Spleen (tissue), 11 donors: ENCODE measurements at regions not wholly inside any gene's neighbourhood (a gene's known extent, or its start where the extent isn't known, plus 50 kb on each side); places are given as distances from the start of the nearest gene placed in this dataset.

Source experiments
- DNase-seq: peaks from one replicate; pipeline ENCODE4 v3.0.0-alpha.2; 2020
- H3K27ac ChIP-seq, 8 donors: fragments of 200-600 bp; sonication (generic) in 7 of 8; 1 replicate in 4 of 8; 2 replicates in 4 of 8; pipeline versions ENCODE4 v1.5.0 to v1.8.0; 2016 to 2021; ENCODE audit warnings: inconsistent platforms in 4 of 8, mild to moderate bottlenecking in 4 of 8, moderate library complexity in 1 of 8
- H3K27me3 ChIP-seq, 7 donors: fragments of 200-600 bp; sonication (generic) in 6 of 7; replicated peaks in 1 of 7; 1 replicate in 4 of 7; 2 replicates in 3 of 7; pipeline versions ENCODE4 v1.5.0 to v1.8.0; 2016 to 2021; ENCODE audit warnings: inconsistent platforms in 3 of 7, mild to moderate bottlenecking in 1 of 7
- H3K36me3 ChIP-seq, 6 donors: fragments of 200-600 bp; sonication (generic) in 5 of 6; 1 replicate in 4 of 6; 2 replicates in 2 of 6; pipeline versions ENCODE4 v1.5.0 to v1.8.0; 2016 to 2021; ENCODE audit warnings: inconsistent platforms in 2 of 6
- H3K4me1 ChIP-seq, 6 donors: fragments of 200-600 bp; sonication (generic) in 5 of 6; 1 replicate in 3 of 6; 2 replicates in 3 of 6; pipeline versions ENCODE4 v1.5.0 to v1.8.0; 2016 to 2021; ENCODE audit warnings: inconsistent platforms in 3 of 6
- H3K4me3 ChIP-seq, 8 donors: fragments of 200-600 bp; sonication (generic) in 7 of 8; 1 replicate in 4 of 8; 2 replicates in 4 of 8; pipeline versions ENCODE4 v1.5.0 to v1.8.0; 2016 to 2021; ENCODE audit warnings: inconsistent platforms in 4 of 8, mild to moderate bottlenecking in 4 of 8, moderate library complexity in 2 of 8
- H3K9me3 ChIP-seq, 8 donors: fragments of 200-600 bp; sonication (generic) in 7 of 8; 1 replicate in 4 of 8; 2 replicates in 4 of 8; pipeline versions ENCODE4 v1.5.0 to v1.8.0; 2016 to 2021; ENCODE audit warnings: inconsistent platforms in 4 of 8
- CTCF ChIP-seq, 11 experiments: fragments of 200-600 bp in 7 of 11; fragments of 450-650 bp in 4 of 11; sonication (generic) in 4 of 11; IDR thresholded peaks in 8 of 11; conservative IDR thresholded peaks in 3 of 11; 1 replicate in 7 of 11; 2 replicates in 4 of 11; pipeline versions ENCODE4 v1.4.0 to v1.8.0; 2016 to 2021; ENCODE audit warnings: antibody characterized with exemption in 11 of 11, inconsistent platforms in 4 of 11, mild to moderate bottlenecking in 1 of 11
- POLR2A ChIP-seq, 3 donors: fragments of 450-650 bp; IDR thresholded peaks; one replicate each; pipeline ENCODE4 v1.5.1; 2017; ENCODE audit warnings: antibody characterized with exemption in 3 of 3, mild to moderate bottlenecking in 1 of 3
- POLR2AphosphoS5 ChIP-seq, 3 donors: sonication (generic); formaldehyde crosslinking; IDR thresholded peaks; one replicate each; pipeline ENCODE4 v1.5.1; 2017; ENCODE audit warnings: antibody characterized with exemption in 3 of 3
- WGBS, 5 donors: extraction: QIAGEN DNeasy Blood & Tissue Kit in 3 of 5; methylation state at CpG; one replicate each; pipeline versions ENCODE4 v1.1.5 to v1.1.7; 2013 to 2018; 5-methylcytosine and 5-hydroxymethylcytosine counted together
- intact Hi-C: fragments of 100-400 bp; cut with DNase I; formaldehyde crosslinking; loops from one replicate; pipeline ENCODE4 v1.15.0; 2023; ENCODE audit warnings: low total_unique reads
- small RNA-seq, 4 donors: library from RNA; depleted of rRNA; stranded (forward); fragments of <200 nt; gene quantifications; one replicate each; pipeline ENCODE3, GENCODE V24; 2016
- donor health status: healthy with polysubstance abuse.
- donor health status: DM: no; HTN: no; CAD: no; lungs with moderate emphysema.
- donor health status: DM: no; HTN: no; CAD: no.
- donor health status: Bipolar disorder and iron deficiency.
- donor health status: healthy.
- donor health status: DM: no; HTN: no; CAD: no.
- donor health status: DM: yes; HTN: yes; CAD: no.

- 66 to 83% (median 79%) methylated on average over 1 of the region's 1 CpG for WGBS, 5 donors
- TF ChIP-seq POLR2A (IDR thresholded peaks at IDR 0.05), result no peak
- no peak for TF ChIP-seq POLR2AphosphoS5 (IDR thresholded peaks at IDR 0.05)
- no peak for TF ChIP-seq CTCF (IDR thresholded peaks at IDR 0.05 in 8 of 11, conservative IDR thresholded peaks at IDR 0.05 in 3 of 11)
- H3K9me3 ChIP-seq, result peaks cover 0 to 15% (median 8%) of the 10 kb centered on the region in 8 donors
- H3K27me3 ChIP-seq, result peaks cover 0 to 13% (median 0%) of the 10 kb centered on the region in 7 donors
- no peak overlapping the region for H3K27ac ChIP-seq
- H3K36me3 ChIP-seq, result no peaks in the 10 kb centered on the region
- no peak for DNase-seq
- H3K4me1 ChIP-seq, result no peaks in the 10 kb centered on the region
- H3K4me3 ChIP-seq, result no peak overlapping the region
- intact Hi-C loops, result no loop called here
Measured at GRCh38 chr7:69545175-69545574, 53.1 kb upstream of the AUTS2 start.

Small RNA genes in the stretch of these regions (small RNA-seq; reads per million reads assigned to genes)
- gene MTATP6P21 (0 reads per million in 4 donors), gene RF00019 (0 reads per million in 4 donors), gene RNA5SP231 (0 reads per million in 4 donors), gene RNU6-229P (0 reads per million in 4 donors), gene RNU6-832P (0 reads per million in 4 donors)
